ENCODE measurements at regions not wholly inside any gene's neighbourhood (a gene's known extent, or its start where the extent isn't known, plus 50 kb on each side); places are given as distances from the start of the nearest gene placed in this dataset.

DNA sequence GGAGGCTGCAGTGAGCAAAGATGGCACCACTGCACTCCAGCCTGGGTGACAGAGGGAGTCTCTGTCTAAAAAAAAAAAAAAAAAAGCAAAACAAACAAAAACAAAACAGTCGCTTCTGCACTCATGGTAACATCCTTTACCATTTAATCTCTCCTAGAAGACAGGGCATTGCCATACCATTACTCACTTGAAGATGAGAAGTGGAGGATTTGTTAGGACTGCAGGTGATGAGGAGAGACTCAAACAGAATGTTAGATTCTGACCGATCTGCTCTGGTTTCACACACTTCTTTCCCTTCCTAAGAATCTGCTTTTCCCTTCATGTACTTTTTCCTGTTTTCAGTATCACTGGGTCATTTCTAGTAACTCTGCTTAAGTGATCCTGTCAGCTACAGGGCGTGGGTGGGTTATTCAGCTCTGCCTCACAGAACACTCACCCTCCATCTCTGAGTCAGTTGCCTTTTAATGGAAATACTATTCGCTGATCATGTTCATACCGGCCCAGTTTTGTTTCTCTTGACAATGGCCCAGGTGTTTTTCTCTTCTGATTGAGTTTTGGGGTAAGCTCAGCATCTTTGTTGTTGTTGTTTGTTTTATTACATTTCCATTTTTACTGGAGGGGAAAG, 148.0 kb upstream of the ERG start:
- Histone ChIP-seq H3K9me3 (no peaks in the 10 kb centered on the region), H3K4me3 (no peak overlapping the region), H3K27ac (no peak overlapping the region), H3K4me1 (no peaks in the 10 kb centered on the region), H3K27me3 (no peaks in the 10 kb centered on the region), H3K36me3 (no peaks in the 10 kb centered on the region)
- TF ChIP-seq EP300 (IDR thresholded peaks at IDR 0.05) (no peak), POLR2AphosphoS5 (IDR thresholded peaks at IDR 0.05) (no peak), POLR2A (IDR thresholded peaks at IDR 0.05) (no peak)
- TF ChIP-seq, protein P1, sequence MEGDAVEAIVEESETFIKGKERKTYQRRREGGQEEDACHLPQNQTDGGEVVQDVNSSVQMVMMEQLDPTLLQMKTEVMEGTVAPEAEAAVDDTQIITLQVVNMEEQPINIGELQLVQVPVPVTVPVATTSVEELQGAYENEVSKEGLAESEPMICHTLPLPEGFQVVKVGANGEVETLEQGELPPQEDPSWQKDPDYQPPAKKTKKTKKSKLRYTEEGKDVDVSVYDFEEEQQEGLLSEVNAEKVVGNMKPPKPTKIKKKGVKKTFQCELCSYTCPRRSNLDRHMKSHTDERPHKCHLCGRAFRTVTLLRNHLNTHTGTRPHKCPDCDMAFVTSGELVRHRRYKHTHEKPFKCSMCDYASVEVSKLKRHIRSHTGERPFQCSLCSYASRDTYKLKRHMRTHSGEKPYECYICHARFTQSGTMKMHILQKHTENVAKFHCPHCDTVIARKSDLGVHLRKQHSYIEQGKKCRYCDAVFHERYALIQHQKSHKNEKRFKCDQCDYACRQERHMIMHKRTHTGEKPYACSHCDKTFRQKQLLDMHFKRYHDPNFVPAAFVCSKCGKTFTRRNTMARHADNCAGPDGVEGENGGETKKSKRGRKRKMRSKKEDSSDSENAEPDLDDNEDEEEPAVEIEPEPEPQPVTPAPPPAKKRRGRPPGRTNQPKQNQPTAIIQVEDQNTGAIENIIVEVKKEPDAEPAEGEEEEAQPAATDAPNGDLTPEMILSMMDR (IDR thresholded peaks at IDR 0.05): no peak
- WGBS, 2 donors: 79 to 89% methylated on average over 5 of the region's 5 CpGs
- ATAC-seq (ENCODE audit: low FRiP score in 2 of 2): no peak
- no peak for DNase-seq

DNA sequence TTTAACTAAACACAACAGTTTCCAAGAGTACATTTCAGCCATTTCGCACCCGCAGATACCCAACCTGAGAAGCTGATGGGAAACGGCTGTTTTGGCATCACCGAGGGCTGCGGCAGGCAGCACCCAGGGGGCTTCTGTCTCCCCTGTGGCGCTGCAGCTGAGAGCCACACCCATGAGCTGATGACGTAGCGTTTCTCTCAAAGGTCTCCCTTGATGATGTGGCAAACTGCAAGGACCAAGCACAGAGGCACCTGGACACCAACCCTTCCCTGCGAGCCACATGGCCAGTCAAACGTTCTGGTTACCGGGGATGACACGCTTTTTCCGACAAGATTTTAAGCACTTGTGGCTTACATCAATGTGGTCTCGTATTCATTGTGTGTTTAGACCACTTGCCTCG, 150.8 kb upstream of the ERG start:
- H3K4me1 ChIP-seq: no peaks in the 10 kb centered on the region
- DNase-seq: peak in 1 of 2 donors; percentile 44
- H3K4me3 ChIP-seq: no peak overlapping the region
- WGBS, 2 donors: 81 to 85% methylated on average over 10 to 15 of the region's 15 CpGs
- ATAC-seq (ENCODE audit: low FRiP score in 2 of 2): no peak
- TF ChIP-seq, protein P1 (IDR thresholded peaks at IDR 0.05): no peak
- TF ChIP-seq EP300 (IDR thresholded peaks at IDR 0.05) (no peak), POLR2AphosphoS5 (IDR thresholded peaks at IDR 0.05) (no peak), POLR2A (IDR thresholded peaks at IDR 0.05) (no peak)
- no peaks in the 10 kb centered on the region for H3K9me3 ChIP-seq
- H3K36me3 ChIP-seq: no peaks in the 10 kb centered on the region
- no peak overlapping the region for H3K27ac ChIP-seq
- H3K27me3 ChIP-seq: no peaks in the 10 kb centered on the region

- Histone ChIP-seq H3K27me3 (no peaks in the 10 kb centered on the region), H3K4me3 (no peak overlapping the region), H3K27ac (no peak overlapping the region), H3K36me3 (no peaks in the 10 kb centered on the region), H3K9me3 (no peaks in the 10 kb centered on the region), H3K4me1 (no peaks in the 10 kb centered on the region)
- 91 to 97% methylated on average over 6 of the region's 6 CpGs for WGBS, 2 donors
- DNase-seq: no peak
- TF ChIP-seq, protein P1 (IDR thresholded peaks at IDR 0.05): no peak
- TF ChIP-seq POLR2AphosphoS5 (IDR thresholded peaks at IDR 0.05) (no peak), POLR2A (IDR thresholded peaks at IDR 0.05) (no peak), EP300 (IDR thresholded peaks at IDR 0.05) (no peak)
- ATAC-seq (ENCODE audit: low FRiP score in 2 of 2): no peak
These were observed 153.3 kb upstream of the ERG start for GRCh38 chr21:38651570-38651969.

- DNase-seq (no peak), ATAC-seq (ENCODE audit: low FRiP score in 2 of 2) (peak in 1 of 2 donors; percentile 8)
- WGBS, 2 donors: 91% methylated on average over 4 to 6 of the region's 6 CpGs
- H3K27ac ChIP-seq: no peak overlapping the region
- no peak overlapping the region for H3K4me3 ChIP-seq
- no peaks in the 10 kb centered on the region for H3K36me3 ChIP-seq
- TF ChIP-seq POLR2A (IDR thresholded peaks at IDR 0.05) (no peak), POLR2AphosphoS5 (IDR thresholded peaks at IDR 0.05) (no peak), EP300 (IDR thresholded peaks at IDR 0.05) (no peak)
- TF ChIP-seq, protein P1 (IDR thresholded peaks at IDR 0.05): no peak
- no peaks in the 10 kb centered on the region for H3K27me3 ChIP-seq
- no peaks in the 10 kb centered on the region for H3K9me3 ChIP-seq
- H3K4me1 ChIP-seq: no peaks in the 10 kb centered on the region
These were observed 153.3 kb upstream of the ETS2 start for GRCh38 chr21:38652396-38652795.

DNA sequence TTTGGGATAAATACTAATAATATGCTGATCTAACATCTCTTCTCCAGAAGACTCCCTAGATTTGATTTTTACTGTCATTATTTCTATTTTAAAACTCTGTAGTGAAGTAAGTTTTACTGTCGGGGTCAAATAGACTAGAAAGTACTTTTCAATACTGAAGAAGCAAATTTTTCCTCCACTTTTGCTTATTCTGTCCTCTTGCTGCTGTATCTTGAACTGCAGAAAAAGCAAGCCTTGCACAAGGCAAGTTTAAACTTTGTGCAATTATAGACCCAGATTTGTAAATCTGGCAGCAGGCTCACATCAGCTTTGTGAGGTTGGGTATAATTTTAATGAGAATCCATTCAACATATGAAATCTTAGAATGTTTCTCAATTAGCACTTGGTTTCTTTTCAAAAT, 151.1 kb upstream of the ETS2 start:
- Histone ChIP-seq H3K27me3 (peaks cover 0 to 4% (median 0%) of the 10 kb centered on the region in 4 donors), H3K27ac (no peak overlapping the region), H3K4me1 (no peaks in the 10 kb centered on the region), H3K4me3 (no peak overlapping the region), H3K36me3 (no peaks in the 10 kb centered on the region), H3K9me3 (no peaks in the 10 kb centered on the region)
- 89 to 91% methylated on average over 1 of the region's 1 CpG for WGBS, 2 donors
- no peak for ATAC-seq (ENCODE audit: low FRiP score in 2 of 2)
- no peak for DNase-seq
- TF ChIP-seq POLR2AphosphoS5 (IDR thresholded peaks at IDR 0.05): no peak
- TF ChIP-seq, protein P1 (IDR thresholded peaks at IDR 0.05): no peak
- TF ChIP-seq EP300 (IDR thresholded peaks at IDR 0.05): no peak
- no peak for TF ChIP-seq POLR2A (IDR thresholded peaks at IDR 0.05)
